ENCODE measurements at regions not wholly inside any gene's neighbourhood (a gene's known extent, or its start where the extent isn't known, plus 50 kb on each side); places are given as distances from the start of the nearest gene placed in this dataset.
A peak's percentile ranks its signal among the peaks of the same experiment; 100 is the strongest.
"Not testable (repeated sequence)": the region's sequence is repeated elsewhere in the genome, so short reads cannot be mapped to it uniquely, and the experiment has no call there.

DNA sequence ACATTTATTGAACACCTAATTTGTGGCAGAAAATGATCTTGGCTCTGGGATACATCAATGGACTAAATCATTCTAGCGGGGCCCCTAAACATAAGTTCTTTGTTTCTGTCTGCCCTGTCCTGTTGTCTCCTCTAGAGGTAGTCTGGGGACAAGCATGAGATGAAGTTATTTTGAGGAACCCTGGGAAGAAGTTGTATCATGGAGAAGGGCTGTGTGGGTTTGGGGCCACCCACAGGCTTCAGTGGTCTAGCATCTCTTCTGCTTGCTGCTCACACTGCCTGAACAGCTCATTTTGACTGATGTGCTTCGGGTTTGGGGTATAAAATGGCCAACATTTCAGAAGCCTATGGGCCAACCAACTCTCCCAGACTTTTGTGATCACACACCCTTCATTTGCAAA, 50.3 kb upstream of the OSBPL11 start:
- DNase-seq (no peak), ATAC-seq (no peak)
- intact Hi-C loops (cut with DNase I), result no loop called here

DNA sequence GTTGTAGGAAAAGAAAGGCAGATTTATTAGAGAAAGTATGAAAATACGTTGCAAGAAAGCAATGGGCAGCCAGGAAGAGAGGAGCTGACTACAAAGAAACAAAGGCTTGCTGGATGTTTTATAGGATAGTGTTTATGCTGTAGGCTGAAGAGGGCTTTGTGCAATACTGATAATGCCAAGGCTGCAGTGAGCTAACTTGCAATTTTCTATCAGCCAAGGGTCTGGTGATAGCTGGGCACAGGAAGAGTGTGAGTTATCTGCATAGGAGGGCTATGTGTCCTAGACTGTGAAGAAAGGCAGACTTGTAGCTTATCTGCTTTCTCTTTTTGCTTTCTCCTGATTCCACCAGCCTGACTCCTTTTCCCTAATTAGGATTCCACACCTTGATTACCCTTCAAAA, 51.3 kb upstream of the OSBPL11 start:
- intact Hi-C loops (cut with DNase I), result no loop called here
- ATAC-seq (no peak), DNase-seq (no peak)

- ATAC-seq, result no peak
- intact Hi-C loops (cut with DNase I), result no loop called here
- DNase-seq, result no peak
These were observed 52.2 kb upstream of the OSBPL11 start for GRCh38 chr3:125647318-125648014.

GRCh38 chr3:125651244-125651643, 55.9 kb upstream of the OSBPL11 start:
- intact Hi-C loops (cut with DNase I), result no loop called here
- DNase-seq (no peak), ATAC-seq (no peak)

GRCh38 chr3:125652349-125652748, 57.1 kb upstream of the OSBPL11 start:
- DNase-seq (no peak), ATAC-seq (no peak)
- intact Hi-C loops (cut with DNase I), result no loop called here

DNA sequence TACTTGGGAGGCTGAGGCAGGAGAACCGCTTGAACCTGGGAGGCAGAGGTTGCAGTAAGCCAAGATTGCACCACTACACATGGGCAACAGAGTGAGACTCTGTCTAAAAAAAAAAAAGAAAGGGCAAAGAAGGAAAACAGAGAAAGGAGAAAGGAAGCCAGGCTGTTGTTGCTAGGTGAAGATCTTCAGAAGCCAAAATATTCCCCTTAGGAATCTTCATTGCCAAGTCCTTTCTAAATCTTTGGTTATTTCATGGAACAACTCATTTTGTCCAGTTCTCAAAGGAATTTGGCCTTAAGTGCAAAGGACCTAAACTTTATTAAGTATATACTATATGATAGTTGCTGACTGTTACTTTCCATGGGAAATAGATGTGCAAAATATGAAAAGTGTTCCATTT, 59.2 kb upstream of the OSBPL11 start:
- DNase-seq (no peak), ATAC-seq (peak in 1 of 2 donors; percentile 15)
- intact Hi-C loops (cut with DNase I), result no loop called here

GRCh38 chr3:125662675-125663074, 67.4 kb upstream of the OSBPL11 start:
- ATAC-seq (no peak), DNase-seq (no peak)
- intact Hi-C loops (cut with DNase I), result no loop called here

DNA sequence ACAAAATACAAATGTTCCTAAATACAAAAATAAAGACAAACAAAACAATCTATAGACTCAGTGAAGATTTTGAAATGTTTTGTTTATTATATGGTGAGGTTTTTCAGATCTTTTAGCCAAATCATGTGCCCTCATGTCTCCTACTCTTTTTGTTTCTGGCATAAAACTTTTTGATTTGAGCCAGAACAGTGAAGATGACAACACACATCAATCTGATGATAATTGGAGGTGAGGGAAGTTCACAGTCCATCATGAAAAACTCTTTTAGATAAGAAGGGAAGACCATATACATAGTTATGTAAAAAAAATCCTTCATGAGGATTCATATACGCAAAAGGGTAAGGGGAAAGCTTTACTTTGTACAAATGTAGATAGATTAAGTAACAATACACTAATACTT, 75.1 kb upstream of the OSBPL11 start:
- DNase-seq, result no peak
- no peak for ATAC-seq
- intact Hi-C loops (cut with DNase I), result no loop called here

DNA sequence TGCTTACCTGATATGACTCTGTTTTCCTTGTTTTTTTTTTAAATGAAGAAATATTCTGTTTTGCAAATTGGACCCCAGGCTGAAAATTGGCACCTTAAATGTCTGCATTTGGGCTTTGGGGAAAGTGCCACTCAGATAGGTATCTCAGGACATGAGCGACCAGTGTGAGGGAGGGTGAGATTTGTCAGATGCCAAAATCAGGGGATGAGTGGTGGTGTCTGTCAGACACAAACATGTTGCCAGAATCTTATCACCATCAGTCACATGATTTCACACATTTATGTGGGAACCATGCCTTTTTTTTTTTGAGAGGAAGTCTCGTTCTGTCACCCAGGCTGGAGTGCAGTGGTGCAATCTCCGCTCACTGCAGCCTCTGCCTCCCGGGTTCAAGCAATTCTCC, 75.6 kb upstream of the OSBPL11 start:
- DNase-seq (no peak), ATAC-seq (peak; percentile 44 to 48)
- intact Hi-C loops (cut with DNase I), result no loop called here

DNA sequence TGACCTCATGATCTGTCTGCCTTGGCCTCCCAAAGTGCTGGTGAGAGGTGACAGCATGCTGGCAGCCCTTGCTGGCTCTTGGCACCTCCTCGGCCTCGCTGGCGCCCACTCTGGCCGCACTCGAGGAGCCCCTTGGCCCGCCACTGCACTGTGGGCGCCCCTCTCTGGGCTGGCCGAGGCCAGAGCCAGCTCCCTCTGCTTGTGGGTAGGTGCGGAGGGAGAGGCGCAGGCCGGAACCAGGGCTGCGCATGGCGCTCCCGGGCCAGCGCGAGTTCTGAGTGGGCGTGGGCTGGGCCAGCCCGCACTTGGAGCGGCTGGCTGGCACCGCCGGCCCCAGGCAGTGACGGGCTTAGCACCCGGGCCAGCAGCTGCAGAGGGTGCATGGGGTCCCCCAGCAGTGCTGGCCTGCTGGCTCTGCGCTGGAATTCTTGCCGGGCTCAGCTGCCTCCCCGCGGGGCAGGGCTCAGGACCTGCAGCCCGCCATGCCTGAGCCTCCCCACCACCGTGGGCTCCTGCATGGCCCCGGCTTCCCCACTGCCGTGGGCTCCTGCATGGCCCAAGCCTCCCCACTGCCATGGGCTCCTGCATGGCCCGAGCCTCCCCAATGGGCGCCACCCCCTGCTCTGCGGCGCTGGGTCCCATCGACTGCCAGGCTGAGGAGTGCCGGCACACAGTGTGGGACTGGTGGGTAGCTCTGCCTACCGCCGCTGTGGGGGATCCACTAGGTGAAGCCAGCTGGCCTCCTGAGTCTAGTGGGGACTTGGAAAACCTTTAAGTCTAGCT, 76.4 kb upstream of the OSBPL11 start:
- ATAC-seq (no peak), DNase-seq (no peak)
- intact Hi-C loops (cut with DNase I), result no loop called here

DNA sequence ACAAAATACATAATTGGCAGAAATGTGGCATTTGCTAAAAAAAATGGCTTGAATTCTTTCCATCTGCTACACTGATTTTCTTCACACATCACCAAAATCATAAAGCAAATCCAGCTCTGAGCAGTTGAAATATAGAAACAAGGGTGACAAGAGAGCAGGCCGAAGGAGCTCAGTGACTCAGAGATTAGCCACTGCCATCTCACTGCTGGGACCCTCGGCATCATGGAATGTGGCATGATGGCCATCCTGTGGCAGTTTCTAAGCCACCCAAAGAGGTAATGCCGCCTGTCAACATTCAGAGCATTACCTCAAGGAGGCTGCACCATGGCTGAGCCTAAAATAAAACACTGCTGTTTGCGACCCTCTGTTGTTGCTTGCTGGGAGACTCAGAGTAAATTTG, 80.5 kb upstream of the OSBPL11 start:
- no peak for DNase-seq
- ATAC-seq, result no peak
- intact Hi-C loops (cut with DNase I), result no loop called here

DNA sequence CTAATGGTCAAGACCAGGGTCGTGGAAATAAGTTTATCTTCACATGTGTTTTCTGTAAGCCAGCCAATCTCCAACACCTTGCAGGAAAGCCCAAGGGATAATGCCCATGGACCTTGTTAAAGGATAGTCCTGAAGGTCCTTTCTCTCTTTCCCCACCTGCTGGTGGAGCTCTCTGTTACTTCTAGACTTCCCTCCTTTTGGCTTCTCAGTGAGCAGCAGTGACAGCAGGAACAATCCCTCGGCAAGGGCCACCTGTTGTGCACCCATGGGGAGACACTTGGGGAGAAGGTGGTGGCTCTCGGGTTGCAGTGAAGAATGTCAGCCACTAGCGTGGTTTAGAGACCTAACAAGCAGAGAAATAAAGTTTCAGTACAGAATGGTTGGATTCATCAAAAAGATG, 84.0 kb upstream of the OSBPL11 start:
- intact Hi-C loops (cut with DNase I), result no loop called here
- no peak for DNase-seq
- ATAC-seq, result no peak

GRCh38 chr3:125681146-125681545, 85.8 kb upstream of the OSBPL11 start:
- ATAC-seq (no peak), DNase-seq (no peak)
- intact Hi-C loops (cut with DNase I), result no loop called here

- DNase-seq; ATAC-seq; intact Hi-C loops (cut with DNase I): not testable (repeated sequence)
These were observed 86.6 kb upstream of the OSBPL11 start for GRCh38 chr3:125681906-125682305.

DNA sequence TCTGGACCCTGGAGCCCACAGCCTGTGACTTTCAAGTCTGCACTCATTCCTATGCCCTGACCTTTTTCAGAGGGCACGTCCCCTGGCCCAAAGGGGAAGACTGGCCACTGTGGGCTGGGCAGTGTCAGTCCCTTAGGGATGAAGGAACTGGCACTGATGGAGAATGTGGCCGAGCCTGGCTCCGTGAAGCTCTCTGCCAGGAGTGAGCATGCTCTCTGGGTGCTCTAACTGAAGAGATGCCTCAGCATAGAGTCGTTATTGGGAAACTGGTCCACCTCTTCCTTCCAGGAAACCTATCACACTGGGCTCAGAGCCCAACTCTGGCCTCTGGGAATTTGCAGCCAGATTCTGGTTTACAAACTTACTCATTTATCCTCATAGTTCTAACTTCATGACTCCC, 87.3 kb upstream of the OSBPL11 start:
- peak; percentile 73 to 76 for ATAC-seq
- intact Hi-C loops (cut with DNase I), result not testable (repeated sequence)
- DNase-seq, result peak; percentile 61

DNA sequence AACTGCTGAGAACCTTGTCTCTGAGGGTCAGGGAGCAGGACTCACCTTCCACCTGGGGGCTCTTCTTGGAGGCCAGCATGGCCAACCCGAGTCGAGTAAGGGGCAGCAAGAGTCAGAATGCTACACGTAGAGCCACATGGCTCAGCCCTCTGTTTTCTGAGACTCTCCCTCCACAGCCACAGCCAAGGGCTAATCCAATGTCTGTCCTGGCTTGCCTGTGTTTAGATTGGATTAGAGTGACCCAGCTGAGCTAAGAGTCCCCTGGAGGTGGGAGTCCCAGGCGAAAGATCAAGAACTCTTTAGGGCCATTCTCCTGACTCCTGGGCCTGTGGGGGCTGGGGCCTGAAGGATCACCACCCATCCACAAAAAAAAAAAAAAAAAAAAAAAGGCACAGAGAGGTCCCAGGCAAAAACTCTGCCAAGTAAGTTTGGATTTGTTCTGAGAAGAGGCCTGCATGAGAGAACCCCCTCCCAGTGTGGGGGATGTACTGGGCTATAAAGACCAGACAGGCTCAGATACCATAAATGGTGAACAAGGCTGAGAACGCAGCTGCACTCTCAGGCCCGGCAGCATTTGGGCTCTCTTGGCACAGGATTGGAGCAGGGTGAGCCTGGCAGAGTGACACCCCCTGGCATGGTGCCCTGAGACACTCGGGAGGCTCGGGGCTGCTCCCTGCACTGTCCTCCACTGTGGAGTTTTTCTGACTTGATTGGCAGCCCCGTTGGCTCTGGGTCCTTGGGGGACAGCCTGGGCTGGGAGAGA, 88.0 kb upstream of the OSBPL11 start:
- ATAC-seq (peak; percentile 76 to 80), DNase-seq (peak; percentile 56)
- intact Hi-C loops (cut with DNase I), result no loop called here

DNA sequence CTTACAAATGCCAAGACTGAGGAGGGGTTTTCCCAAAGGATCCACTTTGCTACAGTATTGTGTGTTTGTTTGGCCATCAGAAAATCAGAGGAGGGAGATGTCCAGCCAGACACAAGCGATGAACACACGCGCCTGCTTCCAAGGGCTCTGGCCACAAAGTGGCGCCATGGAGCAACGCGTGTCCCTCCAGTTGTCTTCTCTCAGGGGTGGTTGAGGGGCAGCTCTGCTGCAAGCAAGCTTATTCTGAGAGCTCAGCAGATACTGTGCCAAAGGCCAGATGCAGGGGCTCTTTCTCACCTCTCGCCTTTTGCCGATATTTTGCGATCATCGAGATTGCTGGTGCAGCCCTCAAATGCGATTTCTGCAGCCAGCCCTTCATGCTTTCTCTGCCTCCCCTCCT, 88.9 kb upstream of the OSBPL11 start:
- DNase-seq, result no peak
- intact Hi-C loops (cut with DNase I), result no loop called here
- peak; percentile 20 to 60 for ATAC-seq

- ATAC-seq; DNase-seq; intact Hi-C loops (cut with DNase I): not testable (repeated sequence)
These were observed 90.4 kb upstream of the OSBPL11 start for GRCh38 chr3:125685741-125686140.

- ATAC-seq, result no peak
- no peak for DNase-seq
- intact Hi-C loops (cut with DNase I), result no loop called here
These were observed 97.1 kb upstream of the OSBPL11 start for GRCh38 chr3:125692361-125692760.

GRCh38 chr3:125693887-125694286, 98.6 kb upstream of the OSBPL11 start:
- DNase-seq (no peak), ATAC-seq (no peak)
- intact Hi-C loops (cut with DNase I), result no loop called here
